ENCODE measurements at regions not wholly inside any gene's neighbourhood (a gene's known extent, or its start where the extent isn't known, plus 50 kb on each side); places are given as distances from the start of the nearest gene placed in this dataset.
"Not testable (repeated sequence)": the region's sequence is repeated elsewhere in the genome, so short reads cannot be mapped to it uniquely, and the experiment has no call there.

- not testable (repeated sequence) for H3K9me3 ChIP-seq (ENCODE audit: control insufficient read depth, insufficient read depth, low read length); H3K79me2 ChIP-seq (ENCODE audit: control insufficient read depth, low read length); H3K4me3 ChIP-seq (ENCODE audit: low read length); H3F3A ChIP-seq (ENCODE audit: control insufficient read depth, insufficient read depth); H3K4me1 ChIP-seq (ENCODE audit: control insufficient read depth, low read length); H3K9me2 ChIP-seq (replicated peaks; ENCODE audit: control insufficient read depth, low read length); H3K27ac ChIP-seq (ENCODE audit: low read depth, low read length); H3K36me3 ChIP-seq (ENCODE audit: control insufficient read depth, low read length); H3K4me2 ChIP-seq (ENCODE audit: low read length); H4K20me1 ChIP-seq (ENCODE audit: control insufficient read depth, insufficient read depth, low read depth, low read length); H3K27me3 ChIP-seq (ENCODE audit: control insufficient read depth, low read length)
Measured at GRCh38 chr18:7178568-7178967, 52.3 kb upstream of the LRRC30 start.

GRCh38 chr18:7177116-7177744, 53.7 kb upstream of the LRRC30 start:
- Histone ChIP-seq H3K9me3 (ENCODE audit: control insufficient read depth, insufficient read depth, low read length) (no peaks in the 10 kb centered on the region; the same call in 1 of the 2 replicates), H3K79me2 (ENCODE audit: control insufficient read depth, low read length) (no peaks in the 10 kb centered on the region), H4K20me1 (ENCODE audit: control insufficient read depth, insufficient read depth, low read depth, low read length) (no peaks in the 10 kb centered on the region), H3F3A (ENCODE audit: control insufficient read depth, insufficient read depth) (no peaks in the 10 kb centered on the region), H3K27me3 (ENCODE audit: control insufficient read depth, low read length) (no peaks in the 10 kb centered on the region), H3K9me2 (replicated peaks; ENCODE audit: control insufficient read depth, low read length) (no peaks in the 10 kb centered on the region), H3K27ac (ENCODE audit: low read depth, low read length) (no peak overlapping the region), H3K4me2 (ENCODE audit: low read length) (no peak overlapping the region), H3K4me1 (ENCODE audit: control insufficient read depth, low read length) (no peaks in the 10 kb centered on the region), H3K4me3 (ENCODE audit: low read length) (no peak overlapping the region), H3K36me3 (ENCODE audit: control insufficient read depth, low read length) (no peaks in the 10 kb centered on the region)
- TF ChIP-seq CTCF (IDR thresholded peaks at IDR 0.05; ENCODE audit: low read depth, low read length, poor library complexity, severe bottlenecking) (peak; percentile 24), EZH2phosphoT487 (IDR thresholded peaks at IDR 0.05; ENCODE audit: borderline replicate concordance, low read length) (no peak)

GRCh38 chr18:7174344-7175095, 56.4 kb upstream of the LRRC30 start:
- no peaks in the 10 kb centered on the region for H3K4me1 ChIP-seq (ENCODE audit: control insufficient read depth, low read length)
- no peaks in the 10 kb centered on the region; the same call in 1 of the 2 replicates for H3K9me3 ChIP-seq (ENCODE audit: control insufficient read depth, insufficient read depth, low read length)
- no peak overlapping the region for H3K4me2 ChIP-seq (ENCODE audit: low read length)
- H3K79me2 ChIP-seq (ENCODE audit: control insufficient read depth, low read length) = no peaks in the 10 kb centered on the region
- H3K9me2 ChIP-seq (replicated peaks; ENCODE audit: control insufficient read depth, low read length) = no peaks in the 10 kb centered on the region
- H4K20me1 ChIP-seq (ENCODE audit: control insufficient read depth, insufficient read depth, low read depth, low read length) = no peaks in the 10 kb centered on the region
- no peak overlapping the region for H3K4me3 ChIP-seq (ENCODE audit: low read length)
- H3K27me3 ChIP-seq (ENCODE audit: control insufficient read depth, low read length) = no peaks in the 10 kb centered on the region
- no peaks in the 10 kb centered on the region for H3K36me3 ChIP-seq (ENCODE audit: control insufficient read depth, low read length)
- TF ChIP-seq CTCF (IDR thresholded peaks at IDR 0.05; ENCODE audit: low read depth, low read length, poor library complexity, severe bottlenecking) (no peak), EZH2phosphoT487 (IDR thresholded peaks at IDR 0.05; ENCODE audit: borderline replicate concordance, low read length) (no peak)
- H3K27ac ChIP-seq (ENCODE audit: low read depth, low read length) = no peak overlapping the region
- H3F3A ChIP-seq (ENCODE audit: control insufficient read depth, insufficient read depth) = no peaks in the 10 kb centered on the region

- Histone ChIP-seq H3K4me1 (ENCODE audit: control insufficient read depth, low read length) (no peaks in the 10 kb centered on the region), H3K79me2 (ENCODE audit: control insufficient read depth, low read length) (no peaks in the 10 kb centered on the region), H3K4me2 (ENCODE audit: low read length) (no peak overlapping the region), H3K4me3 (ENCODE audit: low read length) (no peak overlapping the region), H3K27me3 (ENCODE audit: control insufficient read depth, low read length) (no peaks in the 10 kb centered on the region), H3K9me2 (replicated peaks; ENCODE audit: control insufficient read depth, low read length) (no peaks in the 10 kb centered on the region), H3F3A (ENCODE audit: control insufficient read depth, insufficient read depth) (no peaks in the 10 kb centered on the region), H4K20me1 (ENCODE audit: control insufficient read depth, insufficient read depth, low read depth, low read length) (no peaks in the 10 kb centered on the region), H3K27ac (ENCODE audit: low read depth, low read length) (no peak overlapping the region), H3K9me3 (ENCODE audit: control insufficient read depth, insufficient read depth, low read length) (no peaks in the 10 kb centered on the region; the same call in 1 of the 2 replicates), H3K36me3 (ENCODE audit: control insufficient read depth, low read length) (no peaks in the 10 kb centered on the region)
- no peak for TF ChIP-seq EZH2phosphoT487 (IDR thresholded peaks at IDR 0.05; ENCODE audit: borderline replicate concordance, low read length)
- TF ChIP-seq CTCF (IDR thresholded peaks at IDR 0.05; ENCODE audit: low read depth, low read length, poor library complexity, severe bottlenecking) = no peak
Measured at GRCh38 chr18:7173216-7173615, 55.6 kb upstream of the LAMA1 start.
